SK-N-SH treated with all-trans-retinoic acid at 6 μM for 48 hours (cell line): ENCODE measurements at regions not wholly inside any gene's neighbourhood (a gene's known extent, or its start where the extent isn't known, plus 50 kb on each side); places are given as distances from the start of the nearest gene placed in this dataset.

Experiments
- ARNTL ChIP-seq: fragments of 450-650 bp; formaldehyde crosslinking; IDR thresholded peaks from 2 replicates; pipeline ENCODE4 v1.5.0; 2020; ENCODE audit warnings: low read depth, mild to moderate bottlenecking, moderate library complexity, borderline replicate concordance
- GLIS3 ChIP-seq: fragments of 250-450 bp; sonication (Bioruptor Pico); IDR thresholded peaks from 2 replicates; pipeline ENCODE4 v1.5.0; 2020; ENCODE audit warnings: mild to moderate bottlenecking, moderate library complexity
- ISL1 ChIP-seq: fragments of 250-450 bp; sonication (Bioruptor Pico); IDR thresholded peaks from 2 replicates; pipeline ENCODE4 v2.1.2; 2022; ENCODE audit warnings: mild to moderate bottlenecking, moderate library complexity
- PPARA ChIP-seq: fragments of 250-450 bp; sonication (Bioruptor Pico); IDR thresholded peaks from 2 replicates; pipeline ENCODE4 v1.5.0; 2020; ENCODE audit warnings: mild to moderate bottlenecking, borderline replicate concordance
- SNAI2 ChIP-seq: fragments of 250-450 bp; sonication (Bioruptor Pico); IDR thresholded peaks from 2 replicates; pipeline ENCODE4 v1.5.0; 2020; ENCODE audit warnings: mild to moderate bottlenecking, moderate library complexity
- TOX ChIP-seq: fragments of 250-450 bp; sonication (Bioruptor Pico); IDR thresholded peaks from 2 replicates; pipeline ENCODE4 v1.8.0; 2021; ENCODE audit warnings: mild to moderate bottlenecking, moderate library complexity, borderline replicate concordance
- ZNF565 ChIP-seq: fragments of 450-650 bp; formaldehyde crosslinking; conservative IDR thresholded peaks from 2 replicates; pipeline ENCODE4 v1.5.0; 2020; ENCODE audit warnings: low read depth, mild to moderate bottlenecking, moderate library complexity
- ZNF70 ChIP-seq: fragments of 450-650 bp; formaldehyde crosslinking; IDR thresholded peaks from 2 replicates; pipeline ENCODE4 v1.5.0; 2020; ENCODE audit warnings: mild to moderate bottlenecking, moderate library complexity
- TF ChIP-seq, protein P1 (sequence below): fragments of 250-450 bp; sonication (Bioruptor Pico); IDR thresholded peaks from 2 replicates; pipeline ENCODE4 v1.5.1; 2020; ENCODE audit warnings: low read depth, mild to moderate bottlenecking, moderate library complexity

DNA sequence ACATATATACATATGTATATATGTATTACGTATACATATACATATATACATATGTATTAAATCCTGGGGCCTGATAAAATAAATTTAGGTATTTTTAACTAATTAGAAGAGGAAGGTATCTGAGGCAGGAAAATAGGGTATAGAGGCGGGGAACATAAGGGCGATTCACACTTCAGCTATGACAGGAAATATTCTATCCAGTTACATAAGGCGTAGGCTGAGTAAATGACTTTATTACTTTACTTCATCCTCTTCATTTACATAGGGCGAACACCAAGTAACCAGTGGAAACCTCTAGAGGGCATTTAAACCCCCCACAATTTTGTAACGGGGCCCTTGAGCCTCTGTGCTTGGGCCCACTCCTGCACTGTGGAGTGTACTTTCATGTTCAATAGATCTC, 167.5 kb downstream of the SOCS6 start:
- TF ChIP-seq ZNF70 = no peak
- TF ChIP-seq ARNTL (CRISPR knock-in tag) = no peak
- no peak for TF ChIP-seq TOX (CRISPR knock-in tag)
- TF ChIP-seq, protein P1, sequence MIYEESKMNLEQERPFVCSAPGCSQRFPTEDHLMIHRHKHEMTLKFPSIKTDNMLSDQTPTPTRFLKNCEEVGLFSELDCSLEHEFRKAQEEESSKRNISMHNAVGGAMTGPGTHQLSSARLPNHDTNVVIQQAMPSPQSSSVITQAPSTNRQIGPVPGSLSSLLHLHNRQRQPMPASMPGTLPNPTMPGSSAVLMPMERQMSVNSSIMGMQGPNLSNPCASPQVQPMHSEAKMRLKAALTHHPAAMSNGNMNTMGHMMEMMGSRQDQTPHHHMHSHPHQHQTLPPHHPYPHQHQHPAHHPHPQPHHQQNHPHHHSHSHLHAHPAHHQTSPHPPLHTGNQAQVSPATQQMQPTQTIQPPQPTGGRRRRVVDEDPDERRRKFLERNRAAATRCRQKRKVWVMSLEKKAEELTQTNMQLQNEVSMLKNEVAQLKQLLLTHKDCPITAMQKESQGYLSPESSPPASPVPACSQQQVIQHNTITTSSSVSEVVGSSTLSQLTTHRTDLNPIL (CRISPR knock-in tag) = no peak
- no peak for TF ChIP-seq SNAI2 (CRISPR knock-in tag)
- no peak for TF ChIP-seq ZNF565
- no peak for TF ChIP-seq ISL1 (CRISPR knock-in tag)
- TF ChIP-seq PPARA (CRISPR knock-in tag) = no peak
- no peak for TF ChIP-seq GLIS3
